K562 (cell line): ENCODE measurements at regions not wholly inside any gene's neighbourhood (a gene's known extent, or its start where the extent isn't known, plus 50 kb on each side); places are given as distances from the start of the nearest gene placed in this dataset.
A peak's percentile ranks its signal among the peaks of the same experiment; 100 is the strongest.

Experiments
- ATAC-seq: fragments of 200-7000 bp; cut with Tn5 transposase; 3 replicates; pipeline ENCODE4 v1.9.1; 2020; ENCODE audit warnings: moderate library complexity
- BruUV-seq: library from RNA; stranded (reverse); fragments of 400-500 nt; replicated peaks from 2 replicates; lab custom pipeline; 2021; lab: Mats Ljungman, UMichigan
- CTCF ChIA-PET: fragments of 300-600 bp; formaldehyde crosslinking; extraction: SDS; loops from one replicate; lab custom pipeline; 2021; ENCODE audit warnings: low intra/inter-chr PET ratio; lab: Yijun Ruan, JAX
- POLR2A ChIA-PET: fragments of 300-600, 350-650 bp; sonication (Branson Sonifier 250); formaldehyde crosslinking; extraction: SDS; loops from one replicate; lab custom pipeline; 2021; ENCODE audit warnings: antibody characterized with exemption, inconsistent platforms; lab: Yijun Ruan, JAX
- DNase-seq, 4 experiments: peaks; one replicate each; pipeline versions ENCODE4 v3.0.0 to v3.0.0-alpha.2; 2011 to 2018; ENCODE audit warnings: low spot score in 3 of 4, mixed read lengths in 3 of 4; ENCODE audit errors: extremely low read depth in 1 of 4
- FAIRE-seq: peaks from 2 replicates; lab custom pipeline; 2011; peaks lifted over from hg19 to GRCh38; lab: Jason Lieb, UNC
- H2AFZ ChIP-seq: 2 replicates; pipeline ENCODE4 v1.6.0; 2011; ENCODE audit warnings: low read depth, low read length, control low read depth, inconsistent platforms
- H3K27ac ChIP-seq: fragments of 200-600 bp; 3 replicates; pipeline ENCODE4 v1.8.0; 2011; ENCODE audit warnings: low read depth, mild to moderate bottlenecking, control low read depth, inconsistent platforms, low read length, moderate library complexity, mixed read lengths; ENCODE audit errors: extremely low read depth
- H3K27me3 ChIP-seq, 2 experiments: fragments of 300-600 bp in 1 of 2; 2 replicates in 1 of 2; 3 replicates in 1 of 2; pipeline versions ENCODE4 v1.6.0 to v1.8.0; 2011; ENCODE audit warnings: inconsistent platforms in 2 of 2, low read length in 2 of 2, mild to moderate bottlenecking in 1 of 2, mixed read lengths in 1 of 2, moderate library complexity in 1 of 2; ENCODE audit not compliant: control insufficient read depth in 2 of 2, insufficient read depth in 2 of 2
- H3K36me3 ChIP-seq: fragments of 300-600 bp; 3 replicates; pipeline ENCODE4 v1.8.0; 2011; ENCODE audit warnings: mild to moderate bottlenecking, low read length, inconsistent platforms; ENCODE audit not compliant: control insufficient read depth, insufficient read depth
- H3K4me1 ChIP-seq, 2 experiments: fragments of 200-600 bp in 1 of 2; replicated peaks in 1 of 2; 2 replicates in 1 of 2; 3 replicates in 1 of 2; pipeline versions ENCODE4 v1.5.1 to v1.8.0; 2011; ENCODE audit warnings: inconsistent platforms in 2 of 2, low read length in 2 of 2, mild to moderate bottlenecking in 1 of 2, mixed read lengths in 1 of 2, moderate library complexity in 1 of 2; ENCODE audit not compliant: control insufficient read depth in 2 of 2, insufficient read depth in 2 of 2
- H3K4me2 ChIP-seq: 2 replicates; pipeline ENCODE4 v1.6.1; 2011; ENCODE audit warnings: low read length, control low read depth, inconsistent platforms, mixed read lengths; ENCODE audit not compliant: insufficient read depth
- H3K4me3 ChIP-seq: fragments of 200-600 bp; sonication (generic), shearing (Covaris generic); 2 replicates; pipeline ENCODE4 v1.5.1; 2016; ENCODE audit warnings: control low read depth, inconsistent platforms
- H3K79me2 ChIP-seq: fragments of 200-600 bp; 3 replicates; pipeline ENCODE4 v1.8.0; 2011; ENCODE audit warnings: low read length, inconsistent platforms; ENCODE audit not compliant: control insufficient read depth, insufficient read depth
- H3K9ac ChIP-seq, 2 experiments: 2 replicates each; pipeline versions ENCODE4 v1.6.0 to v1.6.1; 2011; ENCODE audit warnings: low read depth in 2 of 2, low read length in 2 of 2, control low read depth in 1 of 2, inconsistent platforms in 1 of 2, mild to moderate bottlenecking in 1 of 2, mixed read lengths in 1 of 2; ENCODE audit not compliant: insufficient read depth in 1 of 2
- H3K9me1 ChIP-seq: one replicate; pipeline ENCODE4 v1.6.0; 2011; ENCODE audit warnings: inconsistent platforms, mild to moderate bottlenecking, low read length, moderate library complexity; ENCODE audit not compliant: control insufficient read depth, insufficient read depth
- H3K9me3 ChIP-seq: replicated peaks from 2 replicates; pipeline ENCODE4 v1.5.1; 2011; ENCODE audit warnings: low read depth, low read length, inconsistent platforms; ENCODE audit not compliant: control insufficient read depth, insufficient read depth
- H4K20me1 ChIP-seq: replicated peaks from 2 replicates; pipeline ENCODE4 v1.6.1; 2011; ENCODE audit warnings: low read length, inconsistent platforms, mixed read lengths; ENCODE audit not compliant: control insufficient read depth, insufficient read depth
- CHD2 ChIP-seq: IDR thresholded peaks from 2 replicates; pipeline ENCODE4 v1.6.1; 2011; ENCODE audit warnings: low read depth, low read length
- DMBX1 ChIP-seq: fragments of 250-450 bp; sonication (Bioruptor Pico); IDR thresholded peaks from 2 replicates; pipeline ENCODE4 v1.8.0; 2022; ENCODE audit warnings: inconsistent platforms, mild to moderate bottlenecking, moderate library complexity, borderline replicate concordance
- ETS2 ChIP-seq: IDR thresholded peaks from 2 replicates; pipeline ENCODE4 v1.6.1; 2016; ENCODE audit warnings: borderline replicate concordance, missing genetic modification characterization, mild to moderate bottlenecking, moderate library complexity, missing compliant biosample characterization; ENCODE audit not compliant: poor library complexity, severe bottlenecking
- NR1H2 ChIP-seq: sonication (generic); formaldehyde crosslinking; IDR thresholded peaks from 2 replicates; pipeline ENCODE4 v1.4.0; 2020; ENCODE audit warnings: mild to moderate bottlenecking, missing genetic modification reagents
- NR2C1 ChIP-seq, 2 experiments: fragments of 450-650 bp; IDR thresholded peaks; 2 replicates each; pipeline ENCODE4 v1.6.1; 2017; ENCODE audit warnings: mild to moderate bottlenecking in 2 of 2, antibody characterized with exemption in 1 of 2, inconsistent platforms in 1 of 2, missing compliant biosample characterization in 1 of 2, missing genetic modification characterization in 1 of 2
- PHF20 ChIP-seq: fragments of 450-650 bp; IDR thresholded peaks from 2 replicates; pipeline ENCODE4 v1.6.1; 2018; ENCODE audit not compliant: partially characterized antibody
- TFAM ChIP-seq: fragments of 250-450 bp; sonication (Bioruptor Pico); conservative IDR thresholded peaks from 2 replicates; pipeline ENCODE4 v1.5.0; 2021; ENCODE audit warnings: mild to moderate bottlenecking, moderate library complexity
- THAP7 ChIP-seq: fragments of 250-450 bp; sonication (Bioruptor Pico); IDR thresholded peaks from 2 replicates; pipeline ENCODE4 v1.5.0; 2021
- ZBTB7A ChIP-seq: IDR thresholded peaks from 2 replicates; pipeline ENCODE4 v1.6.1; 2011; ENCODE audit warnings: low read depth, mild to moderate bottlenecking, low read length, moderate library complexity, borderline replicate concordance; ENCODE audit not compliant: control insufficient read depth
- WGBS: fragments of 100-300 bp; shearing (Covaris generic); methylation state at CpG from one replicate; pipeline ENCODE4 v1.1.6; 2016; ENCODE audit warnings: low coverage, mixed read lengths; ENCODE audit not compliant: insufficient coverage; ENCODE audit errors: missing lambda C conversion rate; 5-methylcytosine and 5-hydroxymethylcytosine counted together
- in situ Hi-C: fragments of 300-500 bp; cut with MboI; formaldehyde crosslinking; loops from 4 replicates; pipeline ENCODE4 v1.15.0; 2018; ENCODE audit warnings: inconsistent platforms, mixed read lengths
- intact Hi-C: fragments of 100-400 bp; cut with micrococcal nuclease; formaldehyde crosslinking; loops from 2 replicates; pipeline ENCODE4 v1.14.2; 2022
- TF ChIP-seq, protein P1 (sequence below): IDR thresholded peaks from 3 replicates; pipeline ENCODE4 v1.6.1; 2011; ENCODE audit warnings: borderline replicate concordance, mild to moderate bottlenecking; ENCODE audit not compliant: insufficient read length, insufficient read depth
- TF ChIP-seq, protein P2 (sequence below): fragments of 250-450 bp; sonication (Bioruptor Pico); IDR thresholded peaks from 2 replicates; pipeline ENCODE4 v1.4.0; 2020; ENCODE audit warnings: mild to moderate bottlenecking, moderate library complexity

GRCh38 chr6:81995548-81996289 is 243.2 kb upstream of the TENT5A start:
- 0% methylated on average over 1 of the region's 1 CpG for WGBS
- H3K9me1 ChIP-seq = no peaks in the 10 kb centered on the region

DNA sequence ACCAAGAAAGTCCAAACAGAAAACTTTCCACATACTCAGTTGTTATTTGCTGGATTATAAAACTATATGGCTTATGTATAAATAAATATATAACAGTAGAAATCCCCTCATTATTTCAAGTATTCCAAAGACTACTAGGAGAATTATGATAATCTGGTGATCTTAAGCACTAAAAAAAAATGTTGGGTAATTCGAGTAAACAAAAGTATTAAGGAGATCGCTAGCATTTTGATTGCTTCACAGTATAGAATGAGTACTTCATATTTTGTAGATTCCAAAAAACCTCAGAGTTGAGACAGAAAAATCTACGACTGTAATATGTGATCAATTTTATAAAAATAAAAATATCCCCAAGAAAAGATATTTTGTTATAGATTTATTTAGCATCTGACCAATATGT is 236.4 kb upstream of the TENT5A start:
- Histone ChIP-seq H3K4me3 (no peak overlapping the region), H3K4me1 (no peaks in the 10 kb centered on the region), H3K9me3 (no peaks in the 10 kb centered on the region), H2AFZ (no peak overlapping the region), H3K36me3 (no peaks in the 10 kb centered on the region), H3K27ac (no peak overlapping the region), H3K27me3 (no peaks in the 10 kb centered on the region), H3K4me2 (no peak overlapping the region), H3K79me2 (no peaks in the 10 kb centered on the region), H4K20me1 (no peaks in the 10 kb centered on the region), H3K9ac (no peak overlapping the region), H3K9me1 (no peaks in the 10 kb centered on the region)
- ATAC-seq (no peak), DNase-seq (no peak), FAIRE-seq (no peak)
- 0% methylated on average over 3 of the region's 3 CpGs for WGBS
- no TSS peak for BruUV-seq
- CTCF ChIA-PET = no interaction called here
- POLR2A ChIA-PET = interaction anchor here (0.7 kb wide), 1 partner anchor 48 kb away, joined by 3 read pairs; no protein-coding TSS in a partner anchor
- TF ChIP-seq CHD2 (no peak), THAP7 (CRISPR knock-in tag) (no peak), ZBTB7A (no peak), NR2C1 (IDR thresholded peaks at IDR 0.05) (no peak), NR2C1 (tag; IDR thresholded peaks at IDR 0.05) (no peak)
- TF ChIP-seq, protein P1, sequence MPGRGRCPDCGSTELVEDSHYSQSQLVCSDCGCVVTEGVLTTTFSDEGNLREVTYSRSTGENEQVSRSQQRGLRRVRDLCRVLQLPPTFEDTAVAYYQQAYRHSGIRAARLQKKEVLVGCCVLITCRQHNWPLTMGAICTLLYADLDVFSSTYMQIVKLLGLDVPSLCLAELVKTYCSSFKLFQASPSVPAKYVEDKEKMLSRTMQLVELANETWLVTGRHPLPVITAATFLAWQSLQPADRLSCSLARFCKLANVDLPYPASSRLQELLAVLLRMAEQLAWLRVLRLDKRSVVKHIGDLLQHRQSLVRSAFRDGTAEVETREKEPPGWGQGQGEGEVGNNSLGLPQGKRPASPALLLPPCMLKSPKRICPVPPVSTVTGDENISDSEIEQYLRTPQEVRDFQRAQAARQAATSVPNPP = no peak
- TF ChIP-seq, protein P2, sequence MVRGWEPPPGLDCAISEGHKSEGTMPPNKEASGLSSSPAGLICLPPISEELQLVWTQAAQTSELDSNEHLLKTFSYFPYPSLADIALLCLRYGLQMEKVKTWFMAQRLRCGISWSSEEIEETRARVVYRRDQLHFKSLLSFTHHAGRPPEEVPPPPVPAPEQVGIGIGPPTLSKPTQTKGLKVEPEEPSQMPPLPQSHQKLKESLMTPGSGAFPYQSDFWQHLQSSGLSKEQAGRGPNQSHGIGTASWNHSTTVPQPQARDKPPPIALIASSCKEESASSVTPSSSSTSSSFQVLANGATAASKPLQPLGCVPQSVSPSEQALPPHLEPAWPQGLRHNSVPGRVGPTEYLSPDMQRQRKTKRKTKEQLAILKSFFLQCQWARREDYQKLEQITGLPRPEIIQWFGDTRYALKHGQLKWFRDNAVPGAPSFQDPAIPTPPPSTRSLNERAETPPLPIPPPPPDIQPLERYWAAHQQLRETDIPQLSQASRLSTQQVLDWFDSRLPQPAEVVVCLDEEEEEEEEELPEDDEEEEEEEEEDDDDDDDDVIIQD (CRISPR knock-in tag) = no peak
- intact Hi-C loops (no loop called here), in situ Hi-C loops (no loop called here)

More at GRCh38 chr6:81995548-81996289, 243.2 kb upstream of the TENT5A start:
- no peak overlapping the region for H3K27ac ChIP-seq
- no peak for TF ChIP-seq DMBX1 (CRISPR knock-in tag)
- TF ChIP-seq TFAM = no peak
- TF ChIP-seq NR1H2 = no peak
- TF ChIP-seq PHF20 = no peak
- no peak for TF ChIP-seq ETS2
- TF ChIP-seq, all 486 proteins: peak for 0
- H2AFZ ChIP-seq = peak overlapping the region; percentile 29; the same call in 1 of the 2 replicates
- ChIA-PET CTCF (no interaction called here), POLR2A (no interaction called here)
- no peaks in the 10 kb centered on the region for H3K9me3 ChIP-seq
- no peak overlapping the region for H3K4me2 ChIP-seq
- H3K27me3 ChIP-seq = no peaks in the 10 kb centered on the region
- H3K79me2 ChIP-seq = no peaks in the 10 kb centered on the region
- DNase-seq = no peak
- intact Hi-C loops = no loop called here
- H3K4me3 ChIP-seq = no peak overlapping the region
- H3K9ac ChIP-seq = no peak overlapping the region
- no peaks in the 10 kb centered on the region for H3K36me3 ChIP-seq
- BruUV-seq = no TSS peak
- in situ Hi-C loops = no loop called here
- no peak for ATAC-seq
- peaks cover 0 to 13% of the 10 kb centered on the region in 2 experiments; a peak in 2 of 5 replicates for H3K4me1 ChIP-seq
- FAIRE-seq = no peak
- H4K20me1 ChIP-seq = no peaks in the 10 kb centered on the region
